Vagina (tissue), 2 donors: ENCODE measurements at regions not wholly inside any gene's neighbourhood (a gene's known extent, or its start where the extent isn't known, plus 50 kb on each side); places are given as distances from the start of the nearest gene placed in this dataset.
"Not testable (repeated sequence)": the region's sequence is repeated elsewhere in the genome, so short reads cannot be mapped to it uniquely, and the experiment has no call there.

ENCODE experiments used
- DNase-seq, 2 donors: peaks; one replicate each; pipeline ENCODE4 v3.0.0-alpha.2; 2017; ENCODE audit errors: extremely low spot score in 2 of 2
- H3K27ac ChIP-seq: fragments of 200-600 bp; sonication (generic); one replicate; pipeline ENCODE4 v1.5.1; 2019
- H3K27me3 ChIP-seq: fragments of 200-600 bp; sonication (generic); one replicate; pipeline ENCODE4 v1.5.1; 2019
- H3K36me3 ChIP-seq, 2 donors: fragments of 200-600 bp; sonication (generic); one replicate each; pipeline ENCODE4 v1.5.1; 2017 to 2019
- H3K4me1 ChIP-seq: fragments of 200-600 bp; sonication (generic); one replicate; pipeline ENCODE4 v1.5.1; 2019
- H3K4me3 ChIP-seq, 2 donors: fragments of 200-600 bp; sonication (generic); 1 replicate in 1 of 2; 2 replicates in 1 of 2; pipeline ENCODE4 v1.5.1; 2016 to 2019
- H3K9me3 ChIP-seq: fragments of 200-600 bp; sonication (generic); one replicate; pipeline ENCODE4 v1.5.1; 2019
- POLR2A ChIP-seq, 2 donors: fragments of 450-650 bp; IDR thresholded peaks; one replicate each; pipeline ENCODE4 v1.6.1; 2017; ENCODE audit warnings: antibody characterized with exemption in 2 of 2, mild to moderate bottlenecking in 2 of 2, moderate library complexity in 2 of 2
- POLR2AphosphoS5 ChIP-seq, 2 donors: sonication (generic); formaldehyde crosslinking; IDR thresholded peaks; one replicate each; pipeline ENCODE4 v1.9.0; 2017; ENCODE audit warnings: antibody characterized with exemption in 2 of 2, mild to moderate bottlenecking in 2 of 2, low read depth in 1 of 2; ENCODE audit not compliant: insufficient read depth in 1 of 2
- intact Hi-C: fragments of 100-400 bp; cut with DNase I; formaldehyde crosslinking; loops from one replicate; pipeline ENCODE4 v1.15.1; 2023
- TF ChIP-seq, protein P1 (sequence below), 3 experiments: fragments of 450-650 bp in 2 of 3; fragments of 200-600 bp in 1 of 3; sonication (generic) in 1 of 3; IDR thresholded peaks; one replicate each; pipeline ENCODE4 v1.5.1; 2017 to 2019; ENCODE audit warnings: antibody characterized with exemption in 3 of 3, mild to moderate bottlenecking in 2 of 3, moderate library complexity in 2 of 3

- DNase-seq: no peak
- intact Hi-C loops: no loop called here
- Histone ChIP-seq H3K9me3 (no peaks in the 10 kb centered on the region), H3K27me3 (no peaks in the 10 kb centered on the region), H3K36me3 (no peaks in the 10 kb centered on the region), H3K4me3 (no peak overlapping the region), H3K4me1 (no peaks in the 10 kb centered on the region), H3K27ac (no peak overlapping the region)
- TF ChIP-seq POLR2AphosphoS5 (IDR thresholded peaks at IDR 0.05; ENCODE audit: insufficient read depth in 1 of 2, low read depth in 1 of 2): no peak
- TF ChIP-seq, protein P1, sequence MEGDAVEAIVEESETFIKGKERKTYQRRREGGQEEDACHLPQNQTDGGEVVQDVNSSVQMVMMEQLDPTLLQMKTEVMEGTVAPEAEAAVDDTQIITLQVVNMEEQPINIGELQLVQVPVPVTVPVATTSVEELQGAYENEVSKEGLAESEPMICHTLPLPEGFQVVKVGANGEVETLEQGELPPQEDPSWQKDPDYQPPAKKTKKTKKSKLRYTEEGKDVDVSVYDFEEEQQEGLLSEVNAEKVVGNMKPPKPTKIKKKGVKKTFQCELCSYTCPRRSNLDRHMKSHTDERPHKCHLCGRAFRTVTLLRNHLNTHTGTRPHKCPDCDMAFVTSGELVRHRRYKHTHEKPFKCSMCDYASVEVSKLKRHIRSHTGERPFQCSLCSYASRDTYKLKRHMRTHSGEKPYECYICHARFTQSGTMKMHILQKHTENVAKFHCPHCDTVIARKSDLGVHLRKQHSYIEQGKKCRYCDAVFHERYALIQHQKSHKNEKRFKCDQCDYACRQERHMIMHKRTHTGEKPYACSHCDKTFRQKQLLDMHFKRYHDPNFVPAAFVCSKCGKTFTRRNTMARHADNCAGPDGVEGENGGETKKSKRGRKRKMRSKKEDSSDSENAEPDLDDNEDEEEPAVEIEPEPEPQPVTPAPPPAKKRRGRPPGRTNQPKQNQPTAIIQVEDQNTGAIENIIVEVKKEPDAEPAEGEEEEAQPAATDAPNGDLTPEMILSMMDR (IDR thresholded peaks at IDR 0.05): no peak
- no peak for TF ChIP-seq POLR2A (IDR thresholded peaks at IDR 0.05)
Measured at GRCh38 chrX:129091097-129091496, 432.2 kb downstream of the SMARCA1 start.

- Histone ChIP-seq H3K27ac (no peak overlapping the region), H3K4me1 (no peaks in the 10 kb centered on the region), H3K4me3 (no peak overlapping the region), H3K27me3 (no peaks in the 10 kb centered on the region), H3K36me3 (no peaks in the 10 kb centered on the region), H3K9me3 (no peaks in the 10 kb centered on the region)
- no peak for DNase-seq
- TF ChIP-seq, protein P1 (IDR thresholded peaks at IDR 0.05): no peak
- TF ChIP-seq POLR2A (IDR thresholded peaks at IDR 0.05): no peak
- TF ChIP-seq POLR2AphosphoS5 (IDR thresholded peaks at IDR 0.05; ENCODE audit: insufficient read depth in 1 of 2, low read depth in 1 of 2): no peak
- intact Hi-C loops: no loop called here
Measured at GRCh38 chrX:129086802-129087201, 436.5 kb downstream of the SMARCA1 start.

DNA sequence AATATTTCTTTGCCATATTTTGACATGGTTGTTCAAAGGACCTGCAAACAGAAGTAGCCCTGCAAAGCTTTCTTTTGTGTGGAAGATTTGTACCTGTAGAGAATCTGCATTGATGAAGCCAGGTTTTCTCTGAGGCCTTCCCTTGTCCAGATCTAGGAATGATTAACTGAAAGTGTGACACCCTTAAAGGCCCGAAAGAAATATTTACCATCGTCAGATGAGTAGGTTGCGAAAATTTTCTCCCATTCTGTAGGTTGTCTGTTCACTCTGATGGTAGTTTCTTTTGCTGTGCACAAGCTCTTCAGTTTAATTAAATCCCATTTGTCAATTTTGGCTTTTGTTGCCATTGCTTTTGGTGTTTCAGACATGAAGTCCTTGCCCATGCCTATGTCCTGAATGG, 439.0 kb downstream of the SMARCA1 start:
- H3K27ac ChIP-seq, H3K27me3 ChIP-seq, intact Hi-C loops, DNase-seq, H3K4me3 ChIP-seq, H3K9me3 ChIP-seq, H3K36me3 ChIP-seq, H3K4me1 ChIP-seq: not testable (repeated sequence)

DNA sequence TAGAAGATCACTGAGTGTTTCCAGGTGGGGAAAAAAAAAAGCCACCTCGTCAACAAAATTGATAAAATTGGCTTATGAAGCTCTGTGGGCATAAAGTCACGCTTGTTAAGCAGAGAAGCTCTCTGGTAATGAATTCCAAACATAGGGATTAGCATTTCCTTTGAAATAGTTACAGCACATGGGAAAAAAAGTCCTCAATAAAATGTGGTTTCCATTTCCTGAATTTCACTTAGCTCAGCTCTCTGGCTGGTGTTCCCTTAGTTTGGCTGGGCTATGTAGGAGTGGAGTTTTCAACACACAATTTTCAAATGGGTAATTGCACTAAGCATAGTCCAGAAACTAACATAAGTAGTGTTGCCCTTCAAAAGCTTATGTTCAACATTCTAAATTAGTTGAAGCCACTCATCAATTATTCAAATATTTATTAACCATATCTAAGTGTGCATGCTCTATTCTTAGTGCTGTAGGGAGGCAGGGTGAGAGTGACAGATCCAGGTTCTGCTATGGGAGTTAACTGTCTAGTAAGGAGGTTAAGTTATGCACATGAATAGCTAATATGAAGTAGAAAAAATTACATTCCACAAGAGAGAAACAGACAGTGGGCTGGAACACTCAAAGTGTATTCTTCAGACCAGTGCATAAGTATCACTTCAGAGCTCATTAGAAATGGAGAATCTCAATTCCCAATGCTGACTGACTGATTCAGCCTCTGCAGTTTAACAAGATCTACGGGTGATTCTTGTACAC, 445.7 kb downstream of the SMARCA1 start:
- no peak for TF ChIP-seq POLR2AphosphoS5 (IDR thresholded peaks at IDR 0.05; ENCODE audit: insufficient read depth in 1 of 2, low read depth in 1 of 2)
- no peak for TF ChIP-seq POLR2A (IDR thresholded peaks at IDR 0.05)
- TF ChIP-seq, protein P1 (IDR thresholded peaks at IDR 0.05): no peak
- Histone ChIP-seq H3K27ac (no peak overlapping the region), H3K4me1 (no peaks in the 10 kb centered on the region), H3K9me3 (no peaks in the 10 kb centered on the region), H3K27me3 (no peaks in the 10 kb centered on the region), H3K36me3 (no peaks in the 10 kb centered on the region), H3K4me3 (no peak overlapping the region)
- DNase-seq: no peak
- intact Hi-C loops: no loop called here

DNA sequence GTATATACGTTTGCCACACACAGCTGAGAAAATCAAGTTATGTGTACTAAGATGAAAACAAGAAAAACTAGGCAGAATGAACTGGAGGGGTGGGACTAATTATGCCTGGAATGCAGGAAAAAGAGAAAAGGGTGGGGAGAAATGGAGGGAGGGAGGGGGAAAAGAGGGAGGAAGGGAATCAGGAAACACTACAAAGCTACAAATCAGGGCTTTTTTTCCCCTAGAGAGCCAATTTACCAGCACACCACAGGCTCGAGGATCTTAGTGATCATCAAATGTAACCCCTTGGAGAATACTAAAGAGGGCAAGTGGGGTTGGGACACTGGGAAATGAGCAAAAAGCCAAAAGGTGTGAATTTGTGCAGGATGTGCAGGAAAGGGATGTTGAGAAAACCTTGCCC, 451.9 kb downstream of the SMARCA1 start:
- Histone ChIP-seq H3K27ac (no peak overlapping the region), H3K4me1 (no peaks in the 10 kb centered on the region), H3K27me3 (no peaks in the 10 kb centered on the region), H3K9me3 (no peaks in the 10 kb centered on the region), H3K4me3 (no peak overlapping the region), H3K36me3 (no peaks in the 10 kb centered on the region)
- DNase-seq: no peak
- intact Hi-C loops: no loop called here
- TF ChIP-seq POLR2AphosphoS5 (IDR thresholded peaks at IDR 0.05; ENCODE audit: insufficient read depth in 1 of 2, low read depth in 1 of 2) (no peak), POLR2A (IDR thresholded peaks at IDR 0.05) (no peak)

- TF ChIP-seq POLR2A (IDR thresholded peaks at IDR 0.05) (no peak), POLR2AphosphoS5 (IDR thresholded peaks at IDR 0.05; ENCODE audit: insufficient read depth in 1 of 2, low read depth in 1 of 2) (no peak)
- TF ChIP-seq, protein P1 (IDR thresholded peaks at IDR 0.05): no peak
- no peaks in the 10 kb centered on the region for H3K27me3 ChIP-seq
- intact Hi-C loops: no loop called here
- H3K4me1 ChIP-seq: no peaks in the 10 kb centered on the region
- no peak overlapping the region for H3K27ac ChIP-seq
- no peak overlapping the region for H3K4me3 ChIP-seq
- DNase-seq: no peak
- no peaks in the 10 kb centered on the region for H3K36me3 ChIP-seq
- no peaks in the 10 kb centered on the region for H3K9me3 ChIP-seq
Measured at GRCh38 chrX:129065895-129066294, 457.4 kb downstream of the SMARCA1 start.
